ENCODE measurements at regions not wholly inside any gene's neighbourhood (a gene's known extent, or its start where the extent isn't known, plus 50 kb on each side); places are given as distances from the start of the nearest gene placed in this dataset.

- TF ChIP-seq, protein P1, sequence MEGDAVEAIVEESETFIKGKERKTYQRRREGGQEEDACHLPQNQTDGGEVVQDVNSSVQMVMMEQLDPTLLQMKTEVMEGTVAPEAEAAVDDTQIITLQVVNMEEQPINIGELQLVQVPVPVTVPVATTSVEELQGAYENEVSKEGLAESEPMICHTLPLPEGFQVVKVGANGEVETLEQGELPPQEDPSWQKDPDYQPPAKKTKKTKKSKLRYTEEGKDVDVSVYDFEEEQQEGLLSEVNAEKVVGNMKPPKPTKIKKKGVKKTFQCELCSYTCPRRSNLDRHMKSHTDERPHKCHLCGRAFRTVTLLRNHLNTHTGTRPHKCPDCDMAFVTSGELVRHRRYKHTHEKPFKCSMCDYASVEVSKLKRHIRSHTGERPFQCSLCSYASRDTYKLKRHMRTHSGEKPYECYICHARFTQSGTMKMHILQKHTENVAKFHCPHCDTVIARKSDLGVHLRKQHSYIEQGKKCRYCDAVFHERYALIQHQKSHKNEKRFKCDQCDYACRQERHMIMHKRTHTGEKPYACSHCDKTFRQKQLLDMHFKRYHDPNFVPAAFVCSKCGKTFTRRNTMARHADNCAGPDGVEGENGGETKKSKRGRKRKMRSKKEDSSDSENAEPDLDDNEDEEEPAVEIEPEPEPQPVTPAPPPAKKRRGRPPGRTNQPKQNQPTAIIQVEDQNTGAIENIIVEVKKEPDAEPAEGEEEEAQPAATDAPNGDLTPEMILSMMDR (IDR thresholded peaks at IDR 0.05; ENCODE audit: low read depth, low read length, poor library complexity, severe bottlenecking): no peak
- TF ChIP-seq EZH2phosphoT487 (IDR thresholded peaks at IDR 0.05; ENCODE audit: borderline replicate concordance, low read length): no peak
Measured at GRCh38 chr2:19600982-19601381, 242.6 kb upstream of the OSR1 start.

Measured in DOHH2 (cell line).